ENCODE measurements at regions not wholly inside any gene's neighbourhood (a gene's known extent, or its start where the extent isn't known, plus 50 kb on each side); places are given as distances from the start of the nearest gene placed in this dataset.

- no peaks in the 10 kb centered on the region for H3K4me1 Mint-ChIP-seq
- TF ChIP-seq CTCF (IDR thresholded peaks at IDR 0.05; ENCODE audit: unreplicated experiment) = no peak
- H3K27me3 Mint-ChIP-seq (ENCODE audit: low read depth) = peaks cover 78% of the 10 kb centered on the region
- no peak for DNase-seq (ENCODE audit: low spot score in 2 of 2, unreplicated experiment in 2 of 2)
- no peaks in the 10 kb centered on the region for H3K36me3 Mint-ChIP-seq
- H3K4me3 Mint-ChIP-seq = no peak overlapping the region
- no peak overlapping the region for H3K27ac Mint-ChIP-seq
- no peaks in the 10 kb centered on the region for H3K9me3 Mint-ChIP-seq
Measured at GRCh38 chr2:176647325-176648165, 378.3 kb downstream of the MTX2 start.

DNA sequence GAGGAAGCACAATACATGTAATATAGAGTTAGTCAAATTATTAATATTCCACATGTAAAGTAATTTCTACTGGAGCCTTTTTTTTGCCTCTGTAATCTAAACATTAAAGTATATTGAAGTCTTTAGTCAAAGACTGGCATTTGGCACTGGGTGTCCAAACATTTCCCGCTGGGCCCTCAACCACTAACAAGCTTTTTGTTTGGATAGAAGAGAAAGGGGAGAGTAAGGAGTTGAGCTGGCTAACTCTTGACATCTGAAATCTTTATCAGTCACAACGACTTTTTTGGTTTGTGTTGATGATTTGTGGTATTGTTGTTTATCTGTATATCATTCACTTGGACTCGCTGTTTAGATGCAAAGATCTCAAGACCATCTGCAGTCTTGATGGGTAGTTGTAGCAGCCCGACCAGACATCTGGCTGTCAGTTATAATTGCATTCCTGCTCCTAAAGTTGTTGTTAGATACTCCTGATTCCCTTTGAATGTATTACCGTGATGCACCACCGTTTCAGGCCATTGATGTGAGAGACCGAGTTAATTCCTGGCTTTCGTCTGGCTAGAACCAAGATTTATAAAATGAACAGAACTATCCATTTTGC lies 379.6 kb downstream of the MTX2 start:
- H3K4me3 Mint-ChIP-seq = no peak overlapping the region
- peaks cover 4% of the 10 kb centered on the region for H3K4me1 Mint-ChIP-seq
- H3K9me3 Mint-ChIP-seq = no peaks in the 10 kb centered on the region
- H3K36me3 Mint-ChIP-seq = no peaks in the 10 kb centered on the region
- H3K27me3 Mint-ChIP-seq (ENCODE audit: low read depth) = peaks cover 66% of the 10 kb centered on the region
- no peak overlapping the region for H3K27ac Mint-ChIP-seq
- DNase-seq (ENCODE audit: low spot score in 2 of 2, unreplicated experiment in 2 of 2) = no peak
- TF ChIP-seq CTCF (IDR thresholded peaks at IDR 0.05; ENCODE audit: unreplicated experiment) = no peak

- Mint-ChIP-seq H3K4me1 (peaks cover 8% of the 10 kb centered on the region), H3K27me3 (ENCODE audit: low read depth) (peaks cover 51% of the 10 kb centered on the region), H3K9me3 (no peaks in the 10 kb centered on the region), H3K27ac (no peak overlapping the region), H3K4me3 (no peak overlapping the region), H3K36me3 (no peaks in the 10 kb centered on the region)
- DNase-seq (ENCODE audit: low spot score in 2 of 2, unreplicated experiment in 2 of 2) = no peak
- TF ChIP-seq CTCF (IDR thresholded peaks at IDR 0.05; ENCODE audit: unreplicated experiment) = peak; percentile 38
Measured at GRCh38 chr2:176650104-176650837, 381.0 kb downstream of the MTX2 start.

GRCh38 chr2:176650838-176651555 lies 381.8 kb downstream of the MTX2 start:
- Mint-ChIP-seq H3K4me1 (peaks cover 10% of the 10 kb centered on the region), H3K9me3 (no peaks in the 10 kb centered on the region), H3K36me3 (no peaks in the 10 kb centered on the region), H3K27ac (no peak overlapping the region), H3K27me3 (ENCODE audit: low read depth) (peaks cover 44% of the 10 kb centered on the region), H3K4me3 (no peak overlapping the region)
- no peak for TF ChIP-seq CTCF (IDR thresholded peaks at IDR 0.05; ENCODE audit: unreplicated experiment)
- DNase-seq (ENCODE audit: low spot score in 2 of 2, unreplicated experiment in 2 of 2) = no peak
